Esophagus squamous epithelium (tissue), 5 donors: ENCODE measurements at regions not wholly inside any gene's neighbourhood (a gene's known extent, or its start where the extent isn't known, plus 50 kb on each side); places are given as distances from the start of the nearest gene placed in this dataset.

ENCODE experiments used
- DNase-seq: peaks from one replicate; lab custom pipeline; 2025; lab: John Stamatoyannopoulos, UW
- H3K27ac ChIP-seq, 4 donors: fragments of 200-600 bp; sonication (generic); one replicate each; pipeline ENCODE4 v1.5.1; 2016 to 2019; ENCODE audit warnings: mild to moderate bottlenecking in 1 of 4
- H3K27me3 ChIP-seq, 4 donors: fragments of 200-600 bp; sonication (generic); 1 replicate in 3 of 4; 2 replicates in 1 of 4; pipeline versions ENCODE4 v1.5.1 to v1.6.0; 2017 to 2021; ENCODE audit warnings: antibody characterized with exemption in 1 of 4
- H3K36me3 ChIP-seq, 3 donors: fragments of 200-600 bp; sonication (generic); one replicate each; pipeline ENCODE4 v1.5.1; 2016 to 2019
- H3K4me1 ChIP-seq, 3 donors: fragments of 200-600 bp; sonication (generic); one replicate each; pipeline ENCODE4 v1.5.1; 2017 to 2019
- H3K4me3 ChIP-seq, 4 donors: fragments of 200-600 bp; sonication (generic); 1 replicate in 3 of 4; 2 replicates in 1 of 4; pipeline ENCODE4 v1.5.1; 2016 to 2019; ENCODE audit warnings: mild to moderate bottlenecking in 2 of 4, moderate library complexity in 1 of 4
- H3K9me3 ChIP-seq, 3 donors: fragments of 200-600 bp; sonication (generic); one replicate each; pipeline ENCODE4 v1.5.1; 2016 to 2019
- POLR2A ChIP-seq, 4 donors: fragments of 450-650 bp; IDR thresholded peaks; one replicate each; pipeline ENCODE4 v1.6.1; 2017; ENCODE audit warnings: antibody characterized with exemption in 4 of 4, mild to moderate bottlenecking in 4 of 4, moderate library complexity in 3 of 4
- WGBS, 2 donors: methylation state at CpG; one replicate each; pipeline ENCODE4 v1.1.5; 2018; 5-methylcytosine and 5-hydroxymethylcytosine counted together
- intact Hi-C: fragments of 100-400 bp; cut with DNase I; formaldehyde crosslinking; loops from one replicate; pipeline ENCODE4 v1.15.0; 2022
- TF ChIP-seq, protein P1 (sequence below), 6 experiments: fragments of 450-650 bp in 4 of 6; fragments of 200-600 bp in 2 of 6; sonication (generic) in 2 of 6; IDR thresholded peaks; one replicate each; pipeline ENCODE4 v1.5.1; 2016 to 2019; ENCODE audit warnings: antibody characterized with exemption in 6 of 6, mild to moderate bottlenecking in 4 of 6, moderate library complexity in 4 of 6
- donor health status: DM: yes; HTN: yes; CAD: no.

DNA sequence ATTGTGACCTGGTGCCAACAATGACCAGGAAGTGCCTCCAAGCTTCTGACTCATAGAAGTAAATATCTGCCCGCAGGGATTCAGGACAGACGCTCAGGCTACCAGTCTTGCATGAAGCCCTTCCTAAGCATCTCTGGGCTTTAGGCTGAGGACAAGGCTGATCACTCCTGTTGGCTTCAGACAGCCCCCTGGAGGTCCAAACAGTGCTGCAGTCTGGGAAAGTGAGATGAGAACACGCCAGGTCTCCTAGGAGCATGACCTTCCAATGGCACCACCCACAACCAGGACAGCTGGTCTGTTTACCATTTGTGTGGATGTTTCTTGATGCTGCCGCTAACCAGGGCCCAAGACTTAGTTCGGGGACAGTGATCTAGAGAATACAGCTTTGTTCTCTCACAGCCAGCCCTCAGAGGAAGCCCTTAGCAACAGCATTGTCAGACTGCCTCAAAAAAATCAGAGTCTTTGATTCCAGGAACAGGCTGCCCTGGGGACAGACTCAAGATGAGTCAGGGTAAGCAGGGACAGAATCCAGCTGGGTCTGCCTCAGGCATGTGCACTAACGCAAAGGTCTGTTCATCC, 111.2 kb downstream of the ZNF280B start:
- Histone ChIP-seq H3K27me3 (peaks cover 0 to 28% (median 0%) of the 10 kb centered on the region in 4 donors), H3K27ac (peak overlapping the region in 2 of 4 donors; percentile 29 to 39), H3K4me1 (peaks cover 0 to 9% (median 0%) of the 10 kb centered on the region in 3 donors), H3K9me3 (peaks cover 0 to 2% (median 0%) of the 10 kb centered on the region in 3 donors), H3K4me3 (no peak overlapping the region), H3K36me3 (no peaks in the 10 kb centered on the region)
- no peak for DNase-seq
- intact Hi-C loops, result no loop called here
- TF ChIP-seq, protein P1, sequence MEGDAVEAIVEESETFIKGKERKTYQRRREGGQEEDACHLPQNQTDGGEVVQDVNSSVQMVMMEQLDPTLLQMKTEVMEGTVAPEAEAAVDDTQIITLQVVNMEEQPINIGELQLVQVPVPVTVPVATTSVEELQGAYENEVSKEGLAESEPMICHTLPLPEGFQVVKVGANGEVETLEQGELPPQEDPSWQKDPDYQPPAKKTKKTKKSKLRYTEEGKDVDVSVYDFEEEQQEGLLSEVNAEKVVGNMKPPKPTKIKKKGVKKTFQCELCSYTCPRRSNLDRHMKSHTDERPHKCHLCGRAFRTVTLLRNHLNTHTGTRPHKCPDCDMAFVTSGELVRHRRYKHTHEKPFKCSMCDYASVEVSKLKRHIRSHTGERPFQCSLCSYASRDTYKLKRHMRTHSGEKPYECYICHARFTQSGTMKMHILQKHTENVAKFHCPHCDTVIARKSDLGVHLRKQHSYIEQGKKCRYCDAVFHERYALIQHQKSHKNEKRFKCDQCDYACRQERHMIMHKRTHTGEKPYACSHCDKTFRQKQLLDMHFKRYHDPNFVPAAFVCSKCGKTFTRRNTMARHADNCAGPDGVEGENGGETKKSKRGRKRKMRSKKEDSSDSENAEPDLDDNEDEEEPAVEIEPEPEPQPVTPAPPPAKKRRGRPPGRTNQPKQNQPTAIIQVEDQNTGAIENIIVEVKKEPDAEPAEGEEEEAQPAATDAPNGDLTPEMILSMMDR (IDR thresholded peaks at IDR 0.05), result no peak
- no peak for TF ChIP-seq POLR2A (IDR thresholded peaks at IDR 0.05)
- 10 to 30% methylated on average over 2 to 4 of the region's 6 CpGs for WGBS, 2 donors

DNA sequence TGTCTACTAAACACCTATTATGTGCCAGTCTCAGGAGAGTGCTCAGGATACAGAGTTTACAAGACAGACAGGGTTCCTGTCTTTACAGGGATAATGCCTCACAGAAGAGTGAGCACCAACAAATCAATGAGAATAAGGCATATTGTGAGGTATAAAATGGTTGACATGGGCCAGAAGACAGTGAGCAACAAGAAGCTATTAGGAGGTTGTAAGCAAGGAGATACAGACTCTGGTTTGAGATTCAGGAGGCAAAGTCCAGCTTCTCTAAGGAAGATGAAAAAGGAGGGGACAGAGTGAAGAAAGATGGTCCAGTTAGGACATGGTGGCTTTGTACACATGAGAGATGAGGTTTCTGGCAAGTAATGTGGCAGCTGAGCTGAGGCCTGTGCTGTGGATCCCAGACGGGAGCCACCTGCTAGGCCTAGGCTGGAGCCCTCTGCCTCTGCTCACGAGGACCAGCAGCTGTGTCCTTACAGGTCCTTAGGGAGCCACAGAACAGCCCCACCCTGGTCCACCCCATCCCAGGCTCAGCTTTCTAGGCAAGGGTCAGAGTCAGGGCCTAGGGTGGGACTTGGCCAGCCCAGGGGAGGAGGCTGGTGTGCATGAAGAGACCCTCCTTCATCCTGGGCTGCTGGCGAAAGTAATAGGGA, 110.5 kb downstream of the ZNF280B start:
- no peaks in the 10 kb centered on the region for H3K36me3 ChIP-seq
- WGBS, 2 donors, result 63 to 78% methylated on average over 1 to 2 of the region's 3 CpGs
- TF ChIP-seq POLR2A (IDR thresholded peaks at IDR 0.05), result no peak
- TF ChIP-seq, protein P1 (IDR thresholded peaks at IDR 0.05), result no peak
- no peak overlapping the region for H3K4me3 ChIP-seq
- peak overlapping the region in 1 of 4 donors; percentile 39 for H3K27ac ChIP-seq
- H3K4me1 ChIP-seq, result peaks cover 0 to 9% (median 0%) of the 10 kb centered on the region in 3 donors
- intact Hi-C loops, result no loop called here
- no peak for DNase-seq
- peaks cover 0 to 28% (median 0%) of the 10 kb centered on the region in 4 donors for H3K27me3 ChIP-seq
- H3K9me3 ChIP-seq, result peaks cover 0 to 2% (median 0%) of the 10 kb centered on the region in 3 donors

DNA sequence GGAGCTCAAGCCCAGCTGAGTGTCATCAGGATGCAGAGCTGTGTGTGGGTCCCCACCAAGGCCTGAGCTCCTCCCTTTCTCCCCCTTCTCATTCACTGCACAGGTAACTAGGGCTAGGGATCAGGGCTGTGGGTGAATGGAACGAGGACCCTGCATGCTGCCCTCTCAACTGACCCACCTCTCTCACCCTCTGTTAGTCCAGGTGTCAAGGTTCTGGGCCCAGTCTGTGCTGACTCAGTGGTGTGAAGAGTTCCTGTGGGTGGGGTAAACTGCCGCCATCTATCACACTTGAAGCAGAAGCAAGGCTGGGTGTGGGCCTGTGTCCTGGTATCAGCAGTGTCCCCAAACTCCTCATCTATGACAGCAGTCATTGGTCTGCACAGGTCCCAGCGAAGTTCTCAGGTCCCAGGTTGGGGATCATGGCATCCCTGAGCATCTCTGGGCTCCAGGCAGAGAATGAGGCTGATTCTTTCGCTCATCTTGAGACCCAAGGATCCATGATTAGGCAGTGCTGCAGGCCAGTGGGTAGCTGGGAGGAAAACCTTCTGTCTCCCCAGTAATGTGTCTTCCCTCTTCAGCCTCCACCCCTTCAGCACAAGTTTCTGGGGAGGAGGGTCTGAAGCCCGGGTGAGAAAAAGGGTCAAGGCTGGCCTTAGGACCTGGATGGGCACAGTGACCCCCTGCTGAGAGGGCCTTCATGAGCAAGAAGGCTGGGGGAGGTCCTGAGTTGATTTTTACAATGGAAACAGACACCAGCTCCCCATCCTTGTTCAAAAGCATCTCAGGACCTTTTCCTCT, 109.8 kb downstream of the ZNF280B start:
- Histone ChIP-seq H3K27ac (no peak overlapping the region), H3K4me1 (peaks cover 0 to 9% (median 0%) of the 10 kb centered on the region in 3 donors), H3K9me3 (peaks cover 0 to 2% (median 0%) of the 10 kb centered on the region in 3 donors), H3K27me3 (peaks cover 0 to 29% (median 0%) of the 10 kb centered on the region in 4 donors), H3K4me3 (no peak overlapping the region), H3K36me3 (no peaks in the 10 kb centered on the region)
- intact Hi-C loops, result no loop called here
- DNase-seq, result no peak
- TF ChIP-seq, protein P1 (IDR thresholded peaks at IDR 0.05), result no peak
- no peak for TF ChIP-seq POLR2A (IDR thresholded peaks at IDR 0.05)
- WGBS, 2 donors, result 68 to 81% methylated on average over 3 of the region's 5 CpGs

DNA sequence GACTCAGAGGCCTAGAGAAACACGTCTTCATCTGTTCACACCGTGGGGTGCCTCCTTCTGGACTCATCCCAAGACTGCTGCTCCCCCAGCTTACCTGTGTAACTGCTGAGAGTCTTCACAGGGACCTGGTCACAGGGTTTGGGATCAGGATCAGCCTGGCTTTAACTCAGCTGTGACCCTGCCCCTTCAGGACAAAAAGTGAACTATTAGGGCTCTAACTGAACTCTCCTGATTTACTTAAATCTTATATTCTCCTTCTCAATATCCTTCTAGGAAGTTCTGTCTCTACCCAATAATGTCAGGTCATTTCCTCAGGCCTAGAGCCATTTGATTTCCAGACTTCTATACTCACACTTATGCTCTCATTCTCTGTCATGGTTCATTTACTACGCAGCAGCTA, 108.4 kb downstream of the ZNF280B start:
- H3K4me3 ChIP-seq, result no peak overlapping the region
- no peak overlapping the region for H3K27ac ChIP-seq
- peaks cover 0 to 9% (median 0%) of the 10 kb centered on the region in 3 donors for H3K4me1 ChIP-seq
- no peaks in the 10 kb centered on the region for H3K36me3 ChIP-seq
- intact Hi-C loops, result no loop called here
- DNase-seq, result no peak
- TF ChIP-seq POLR2A (IDR thresholded peaks at IDR 0.05), result no peak
- TF ChIP-seq, protein P1 (IDR thresholded peaks at IDR 0.05), result no peak
- WGBS, 2 donors, result 53 to 67% methylated on average over 2 to 3 of the region's 3 CpGs
- no peaks in the 10 kb centered on the region for H3K9me3 ChIP-seq
- peaks cover 0 to 23% (median 0%) of the 10 kb centered on the region in 4 donors for H3K27me3 ChIP-seq
